ENCODE measurements at regions not wholly inside any gene's neighbourhood (a gene's known extent, or its start where the extent isn't known, plus 50 kb on each side); places are given as distances from the start of the nearest gene placed in this dataset.

DNA sequence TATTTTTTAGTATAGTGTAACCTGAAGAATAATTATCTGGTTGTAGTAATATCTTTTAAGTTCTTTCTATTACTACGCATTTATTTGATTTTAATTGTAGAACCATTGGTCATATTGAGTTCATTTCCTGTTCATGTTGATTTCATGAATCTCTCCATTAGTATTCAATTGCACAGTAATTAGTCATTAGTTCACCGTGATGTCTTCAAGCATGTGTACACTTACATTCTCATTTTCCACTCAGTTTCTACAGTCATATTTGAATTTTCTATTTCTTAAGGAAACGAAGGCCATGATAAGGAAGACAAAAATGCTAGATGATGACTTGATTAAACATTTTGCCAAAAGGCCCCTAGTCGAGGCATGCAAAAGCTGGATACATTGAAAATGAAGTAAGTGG is 333.7 kb upstream of the FANCL start:
- ChIA-PET POLR2A (ENCODE audit: unreplicated experiment) (no interaction called here), CTCF (no interaction called here)
- Histone ChIP-seq H4K20me1 (ENCODE audit: insufficient read depth) (no peaks in the 10 kb centered on the region), H3K27me3 (ENCODE audit: insufficient read depth, low read depth) (no peaks in the 10 kb centered on the region), H2AFZ (no peak overlapping the region), H3K4me3 (no peak overlapping the region), H3K9me3 (ENCODE audit: insufficient read depth, low read depth) (no peaks in the 10 kb centered on the region; the same call in 1 of the 2 replicates), H3K9me2 (ENCODE audit: insufficient read depth) (no peaks in the 10 kb centered on the region), H3K79me2 (ENCODE audit: low read depth) (no peaks in the 10 kb centered on the region), H3K36me3 (ENCODE audit: low read depth) (no peaks in the 10 kb centered on the region), H3K4me1 (replicated peaks; ENCODE audit: insufficient read depth) (no peaks in the 10 kb centered on the region), H3K27ac (no peak overlapping the region), H3F3A (ENCODE audit: insufficient read depth, low read depth) (no peaks in the 10 kb centered on the region), H3K4me2 (no peak overlapping the region)
- TF ChIP-seq EZH2 (IDR thresholded peaks at IDR 0.05; ENCODE audit: low read depth), result no peak
- TF ChIP-seq, protein P1, sequence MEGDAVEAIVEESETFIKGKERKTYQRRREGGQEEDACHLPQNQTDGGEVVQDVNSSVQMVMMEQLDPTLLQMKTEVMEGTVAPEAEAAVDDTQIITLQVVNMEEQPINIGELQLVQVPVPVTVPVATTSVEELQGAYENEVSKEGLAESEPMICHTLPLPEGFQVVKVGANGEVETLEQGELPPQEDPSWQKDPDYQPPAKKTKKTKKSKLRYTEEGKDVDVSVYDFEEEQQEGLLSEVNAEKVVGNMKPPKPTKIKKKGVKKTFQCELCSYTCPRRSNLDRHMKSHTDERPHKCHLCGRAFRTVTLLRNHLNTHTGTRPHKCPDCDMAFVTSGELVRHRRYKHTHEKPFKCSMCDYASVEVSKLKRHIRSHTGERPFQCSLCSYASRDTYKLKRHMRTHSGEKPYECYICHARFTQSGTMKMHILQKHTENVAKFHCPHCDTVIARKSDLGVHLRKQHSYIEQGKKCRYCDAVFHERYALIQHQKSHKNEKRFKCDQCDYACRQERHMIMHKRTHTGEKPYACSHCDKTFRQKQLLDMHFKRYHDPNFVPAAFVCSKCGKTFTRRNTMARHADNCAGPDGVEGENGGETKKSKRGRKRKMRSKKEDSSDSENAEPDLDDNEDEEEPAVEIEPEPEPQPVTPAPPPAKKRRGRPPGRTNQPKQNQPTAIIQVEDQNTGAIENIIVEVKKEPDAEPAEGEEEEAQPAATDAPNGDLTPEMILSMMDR (conservative IDR thresholded peaks at IDR 0.05), result no peak
- BruUV-seq (replicated peaks), result no TSS peak
- DNase-seq, result no peak
- intact Hi-C loops (cut with micrococcal nuclease; ENCODE audit: unreplicated experiment), result loop anchor here (10.0 kb wide), 1 partner anchor 260 kb away; no protein-coding TSS in a partner anchor

DNA sequence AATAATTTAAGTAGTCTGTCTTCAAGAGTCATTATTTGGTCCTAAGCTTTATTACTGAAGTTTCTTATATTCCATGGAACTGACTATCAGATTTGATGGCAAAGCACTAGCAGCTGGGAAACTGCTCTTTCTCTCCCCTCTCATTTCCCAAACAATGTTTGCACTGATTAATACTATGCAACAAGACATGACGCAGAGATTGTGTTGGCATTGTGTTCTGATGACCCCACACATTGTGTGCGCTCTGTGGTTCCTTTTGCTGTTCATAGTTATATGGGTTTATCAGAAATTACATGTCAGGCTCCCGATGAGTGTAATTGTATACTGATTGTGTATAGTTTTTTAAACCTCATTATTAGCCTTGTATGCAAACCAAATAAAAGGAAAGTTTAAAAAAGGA is 331.6 kb upstream of the FANCL start:
- H3K27me3 ChIP-seq (ENCODE audit: insufficient read depth, low read depth), result no peaks in the 10 kb centered on the region
- H2AFZ ChIP-seq, result no peak overlapping the region
- H3F3A ChIP-seq (ENCODE audit: insufficient read depth, low read depth), result no peaks in the 10 kb centered on the region
- BruUV-seq (replicated peaks), result no TSS peak
- H3K9me3 ChIP-seq (ENCODE audit: insufficient read depth, low read depth), result no peaks in the 10 kb centered on the region
- TF ChIP-seq EZH2 (IDR thresholded peaks at IDR 0.05; ENCODE audit: low read depth), result no peak
- TF ChIP-seq, protein P1 (conservative IDR thresholded peaks at IDR 0.05), result no peak
- ChIA-PET POLR2A (ENCODE audit: unreplicated experiment) (no interaction called here), CTCF (no interaction called here)
- no peaks in the 10 kb centered on the region for H3K79me2 ChIP-seq (ENCODE audit: low read depth)
- H3K27ac ChIP-seq, result no peak overlapping the region
- no peaks in the 10 kb centered on the region for H4K20me1 ChIP-seq (ENCODE audit: insufficient read depth)
- no peaks in the 10 kb centered on the region for H3K36me3 ChIP-seq (ENCODE audit: low read depth)
- no peaks in the 10 kb centered on the region for H3K4me1 ChIP-seq (replicated peaks; ENCODE audit: insufficient read depth)
- H3K4me2 ChIP-seq, result no peak overlapping the region
- no peak for DNase-seq
- intact Hi-C loops (cut with micrococcal nuclease; ENCODE audit: unreplicated experiment), result loop anchor here (10.0 kb wide), 1 partner anchor 262 kb away; no protein-coding TSS in a partner anchor
- no peaks in the 10 kb centered on the region for H3K9me2 ChIP-seq (ENCODE audit: insufficient read depth)
- no peak overlapping the region for H3K4me3 ChIP-seq

DNA sequence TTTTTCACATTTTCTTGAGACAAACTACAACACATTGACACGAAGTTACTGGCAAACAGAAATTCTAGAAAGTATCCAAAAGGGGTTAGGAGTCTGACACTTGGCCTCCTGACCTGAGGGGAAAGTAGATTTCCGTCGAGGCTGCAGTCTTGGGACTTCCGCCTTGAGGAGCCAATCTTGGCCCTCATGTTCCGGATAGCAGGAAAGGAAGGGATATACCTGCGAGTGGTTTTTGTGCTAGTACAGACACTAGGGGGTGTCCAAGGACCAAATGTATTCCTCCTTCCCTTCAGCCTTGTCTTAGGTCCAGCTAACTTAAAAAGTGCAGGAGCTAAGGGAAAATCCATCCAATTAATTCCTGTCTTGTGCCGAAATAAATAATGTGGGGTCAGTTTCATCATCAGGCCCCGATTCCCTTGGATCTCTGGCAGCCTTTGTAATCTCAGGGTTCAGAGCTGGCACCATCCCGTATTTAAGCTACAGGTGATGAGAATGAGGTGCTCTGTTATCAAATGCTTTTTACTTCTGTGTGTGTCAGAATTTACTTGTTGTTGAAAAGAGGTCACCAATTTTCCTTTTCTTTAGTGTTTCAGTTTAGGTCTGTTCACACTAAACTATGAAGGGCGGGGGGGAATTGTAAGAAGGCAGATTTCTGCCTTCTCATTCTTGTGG is 330.2 kb upstream of the FANCL start:
- intact Hi-C loops (cut with micrococcal nuclease; ENCODE audit: unreplicated experiment), result loop anchor here (1.0 to 10.0 kb wide), 5 partner anchors 63 to 665 kb away; no protein-coding TSS in a partner anchor
- ChIA-PET POLR2A (ENCODE audit: unreplicated experiment) (no interaction called here), CTCF (interaction anchor here (0.6 to 1.1 kb wide), 3 partner anchors 16 to 238 kb away, joined by 3 to 18 read pairs (median 9); no protein-coding TSS in a partner anchor)
- BruUV-seq (replicated peaks), result no TSS peak
- Histone ChIP-seq H3K4me1 (replicated peaks; ENCODE audit: insufficient read depth) (no peaks in the 10 kb centered on the region), H2AFZ (peak overlapping the region; percentile 45; the same call in 1 of the 2 replicates), H3K27ac (no peak overlapping the region), H3K4me2 (peak overlapping the region; percentile 43), H3K79me2 (ENCODE audit: low read depth) (no peaks in the 10 kb centered on the region), H3K27me3 (ENCODE audit: insufficient read depth, low read depth) (no peaks in the 10 kb centered on the region), H3K4me3 (no peak overlapping the region), H3K9me3 (ENCODE audit: insufficient read depth, low read depth) (no peaks in the 10 kb centered on the region), H3K9me2 (ENCODE audit: insufficient read depth) (no peaks in the 10 kb centered on the region), H3K36me3 (ENCODE audit: low read depth) (no peaks in the 10 kb centered on the region), H3F3A (ENCODE audit: insufficient read depth, low read depth) (no peaks in the 10 kb centered on the region), H4K20me1 (ENCODE audit: insufficient read depth) (no peaks in the 10 kb centered on the region)
- peak; percentile 46 to 57 for DNase-seq
- TF ChIP-seq, protein P1 (conservative IDR thresholded peaks at IDR 0.05), result peak; percentile 85
- no peak for TF ChIP-seq EZH2 (IDR thresholded peaks at IDR 0.05; ENCODE audit: low read depth)

Data from PC-9 (cell line).